Progenitor cell of endocrine pancreas (in vitro differentiated cells): ENCODE measurements at regions not wholly inside any gene's neighbourhood (a gene's known extent, or its start where the extent isn't known, plus 50 kb on each side); places are given as distances from the start of the nearest gene placed in this dataset.

Source experiments
- DNase-seq: peaks from one replicate; pipeline ENCODE4 v3.0.0; 2021; ENCODE audit warnings: low spot score; ENCODE audit not compliant: unreplicated experiment
- H3K27ac Mint-ChIP-seq: 2 replicates; pipeline ENCODE4 v1.8.0; 2021; ENCODE audit warnings: mild to moderate bottlenecking, moderate library complexity, mixed read lengths
- H3K27me3 Mint-ChIP-seq: 2 replicates; pipeline ENCODE4 v1.8.0; 2021; ENCODE audit warnings: mixed read lengths
- H3K36me3 Mint-ChIP-seq: 2 replicates; pipeline ENCODE4 v1.8.0; 2022; ENCODE audit warnings: mixed read lengths; ENCODE audit not compliant: insufficient read depth
- H3K4me1 Mint-ChIP-seq: 2 replicates; pipeline ENCODE4 v1.8.0; 2021; ENCODE audit warnings: low read depth, mixed read lengths
- H3K4me3 Mint-ChIP-seq: 2 replicates; pipeline ENCODE4 v1.8.0; 2021; ENCODE audit warnings: low read depth, mild to moderate bottlenecking, moderate library complexity, mixed read lengths
- H3K9me3 Mint-ChIP-seq: 2 replicates; pipeline ENCODE4 v1.8.0; 2021; ENCODE audit warnings: low read depth, mixed read lengths
- TF ChIP-seq, protein P1 (sequence below): fragments of 200-600 bp; sonication (generic); IDR thresholded peaks from one replicate; pipeline ENCODE4 v1.5.0; 2021; ENCODE audit warnings: antibody characterized with exemption, mild to moderate bottlenecking; ENCODE audit not compliant: unreplicated experiment

DNA sequence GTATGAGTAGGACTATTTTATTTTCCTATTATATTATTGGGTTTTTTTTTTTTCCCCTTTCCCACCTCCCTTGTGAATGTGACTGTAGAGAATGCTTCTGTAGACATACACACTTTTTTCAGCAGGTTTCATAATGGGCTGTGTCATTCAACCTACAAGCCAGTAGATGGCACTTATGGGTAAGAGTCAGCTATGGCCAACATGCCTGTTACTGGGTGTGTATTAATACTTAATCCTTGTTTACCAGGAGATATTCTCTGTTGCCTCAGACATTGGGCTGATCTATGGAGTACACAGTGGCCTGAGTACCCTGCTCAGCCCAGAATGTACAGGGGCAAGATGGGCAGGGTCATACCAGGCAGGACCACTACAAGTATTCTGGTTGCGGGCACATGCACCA, 382.5 kb downstream of the EPHA7 start:
- TF ChIP-seq, protein P1, sequence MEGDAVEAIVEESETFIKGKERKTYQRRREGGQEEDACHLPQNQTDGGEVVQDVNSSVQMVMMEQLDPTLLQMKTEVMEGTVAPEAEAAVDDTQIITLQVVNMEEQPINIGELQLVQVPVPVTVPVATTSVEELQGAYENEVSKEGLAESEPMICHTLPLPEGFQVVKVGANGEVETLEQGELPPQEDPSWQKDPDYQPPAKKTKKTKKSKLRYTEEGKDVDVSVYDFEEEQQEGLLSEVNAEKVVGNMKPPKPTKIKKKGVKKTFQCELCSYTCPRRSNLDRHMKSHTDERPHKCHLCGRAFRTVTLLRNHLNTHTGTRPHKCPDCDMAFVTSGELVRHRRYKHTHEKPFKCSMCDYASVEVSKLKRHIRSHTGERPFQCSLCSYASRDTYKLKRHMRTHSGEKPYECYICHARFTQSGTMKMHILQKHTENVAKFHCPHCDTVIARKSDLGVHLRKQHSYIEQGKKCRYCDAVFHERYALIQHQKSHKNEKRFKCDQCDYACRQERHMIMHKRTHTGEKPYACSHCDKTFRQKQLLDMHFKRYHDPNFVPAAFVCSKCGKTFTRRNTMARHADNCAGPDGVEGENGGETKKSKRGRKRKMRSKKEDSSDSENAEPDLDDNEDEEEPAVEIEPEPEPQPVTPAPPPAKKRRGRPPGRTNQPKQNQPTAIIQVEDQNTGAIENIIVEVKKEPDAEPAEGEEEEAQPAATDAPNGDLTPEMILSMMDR = peak; percentile 21
- H3K27me3 Mint-ChIP-seq = no peaks in the 10 kb centered on the region
- H3K27ac Mint-ChIP-seq = no peak overlapping the region
- H3K9me3 Mint-ChIP-seq = peaks cover 29% of the 10 kb centered on the region
- no peaks in the 10 kb centered on the region for H3K4me1 Mint-ChIP-seq
- peaks cover 1% of the 10 kb centered on the region for H3K36me3 Mint-ChIP-seq
- DNase-seq = no peak
- no peak overlapping the region for H3K4me3 Mint-ChIP-seq

DNA sequence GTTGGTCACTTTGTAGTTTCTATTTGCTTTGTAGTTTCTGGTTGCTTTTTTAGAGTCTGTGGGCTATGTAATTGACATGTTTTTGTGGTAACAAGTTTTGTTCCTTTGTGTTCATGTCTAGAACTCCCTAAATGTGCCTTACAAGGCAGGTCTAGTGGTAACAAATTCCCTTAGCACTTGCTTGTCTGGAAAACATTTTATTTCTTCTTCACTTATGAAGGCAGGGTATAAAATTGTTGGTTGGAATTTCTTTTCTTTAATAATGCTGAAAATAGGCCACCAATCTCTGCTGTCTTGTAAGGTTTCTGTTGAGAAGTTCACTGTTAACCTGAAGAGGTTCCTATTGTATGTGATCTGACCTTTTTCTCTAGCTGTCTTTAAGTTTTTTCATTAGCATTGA, 383.6 kb downstream of the EPHA7 start:
- Mint-ChIP-seq H3K9me3 (peaks cover 29% of the 10 kb centered on the region), H3K36me3 (peaks cover 1% of the 10 kb centered on the region), H3K27me3 (no peaks in the 10 kb centered on the region), H3K27ac (no peak overlapping the region), H3K4me1 (no peaks in the 10 kb centered on the region), H3K4me3 (no peak overlapping the region)
- TF ChIP-seq, protein P1 = no peak
- no peak for DNase-seq

DNA sequence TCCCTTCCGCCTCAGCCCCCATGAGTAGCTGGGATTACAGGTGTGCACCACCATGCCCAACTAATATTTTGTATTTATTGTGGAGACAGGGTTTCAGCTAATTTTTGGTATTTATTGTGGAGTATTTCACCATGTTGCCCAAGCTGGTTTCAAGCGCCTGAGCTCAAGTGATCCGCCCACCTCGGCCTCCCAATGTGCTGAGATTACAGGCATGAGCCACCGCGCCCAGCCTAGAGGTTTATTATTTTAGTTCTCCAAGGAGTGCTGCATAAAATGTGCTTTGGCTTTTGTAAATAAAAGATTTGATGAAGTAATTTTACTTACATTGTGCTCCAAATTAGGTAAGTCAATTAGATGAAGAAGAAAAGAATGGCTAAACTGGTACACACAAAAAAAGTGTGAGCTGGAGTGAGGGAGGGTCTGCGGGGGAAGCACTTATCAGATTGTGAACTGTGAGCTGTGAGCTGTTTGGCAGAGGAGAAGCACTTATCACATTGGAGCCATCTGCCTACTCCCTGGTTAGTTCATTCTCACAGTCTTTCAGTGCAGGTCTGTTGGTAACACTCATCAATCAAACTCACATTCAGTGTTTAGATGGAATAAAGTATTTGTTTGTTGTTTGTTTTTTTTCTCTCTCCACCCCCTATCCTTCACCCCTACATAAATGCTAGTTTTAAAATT, 398.0 kb downstream of the EPHA7 start:
- no peak for DNase-seq
- Mint-ChIP-seq H3K4me1 (no peaks in the 10 kb centered on the region), H3K4me3 (no peak overlapping the region), H3K9me3 (no peaks in the 10 kb centered on the region), H3K27me3 (no peaks in the 10 kb centered on the region), H3K36me3 (no peaks in the 10 kb centered on the region), H3K27ac (no peak overlapping the region)
- TF ChIP-seq, protein P1 = no peak

DNA sequence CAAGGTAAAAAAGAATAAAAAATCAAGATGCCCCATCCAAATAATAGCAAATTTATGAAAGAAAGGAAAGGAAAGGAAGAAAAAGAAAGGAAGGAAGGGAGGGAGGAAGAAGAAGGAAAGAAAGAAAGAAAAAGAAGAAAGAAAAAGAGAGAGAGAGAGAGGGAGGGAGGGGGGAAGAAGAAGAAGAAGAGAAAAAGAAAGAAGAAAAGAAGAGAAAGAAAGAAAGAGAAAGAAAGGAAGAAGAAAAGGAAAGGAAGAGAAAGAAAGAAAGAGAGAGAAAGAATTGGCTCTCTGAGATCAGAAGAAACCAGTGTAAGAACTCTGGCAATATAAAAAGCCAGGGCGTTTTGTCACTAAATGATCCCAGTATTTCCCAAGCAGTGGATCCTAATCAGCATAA, 401.7 kb downstream of the EPHA7 start:
- Mint-ChIP-seq H3K27ac (no peak overlapping the region), H3K4me1 (no peaks in the 10 kb centered on the region), H3K36me3 (no peaks in the 10 kb centered on the region), H3K4me3 (no peak overlapping the region), H3K27me3 (no peaks in the 10 kb centered on the region), H3K9me3 (no peaks in the 10 kb centered on the region)
- TF ChIP-seq, protein P1 = no peak
- no peak for DNase-seq

DNA sequence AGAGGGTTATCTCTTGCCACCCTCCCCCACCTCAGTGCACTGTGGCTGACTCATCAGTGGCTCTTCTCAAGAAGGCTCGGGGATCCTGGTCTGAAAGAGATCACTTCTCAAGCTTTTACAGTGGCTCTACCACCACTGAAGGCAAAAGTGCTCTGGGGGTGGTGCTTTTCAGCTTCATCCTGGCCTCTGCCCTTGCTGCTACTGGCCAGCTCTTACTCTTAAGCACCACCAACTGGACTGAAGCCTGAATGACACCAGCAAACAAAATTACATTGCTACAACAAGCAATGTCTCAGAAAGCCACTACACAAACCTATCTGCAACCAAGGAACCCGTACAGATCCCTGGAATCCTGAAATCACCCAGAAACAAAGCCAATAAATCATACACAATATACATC, 402.1 kb downstream of the EPHA7 start:
- no peak for DNase-seq
- Mint-ChIP-seq H3K9me3 (no peaks in the 10 kb centered on the region), H3K27ac (no peak overlapping the region), H3K27me3 (no peaks in the 10 kb centered on the region), H3K4me3 (no peak overlapping the region), H3K4me1 (no peaks in the 10 kb centered on the region), H3K36me3 (no peaks in the 10 kb centered on the region)
- TF ChIP-seq, protein P1 = peak; percentile 28
